ENCODE measurements at regions not wholly inside any gene's neighbourhood (a gene's known extent, or its start where the extent isn't known, plus 50 kb on each side); places are given as distances from the start of the nearest gene placed in this dataset.
A peak's percentile ranks its signal among the peaks of the same experiment; 100 is the strongest.

DNA sequence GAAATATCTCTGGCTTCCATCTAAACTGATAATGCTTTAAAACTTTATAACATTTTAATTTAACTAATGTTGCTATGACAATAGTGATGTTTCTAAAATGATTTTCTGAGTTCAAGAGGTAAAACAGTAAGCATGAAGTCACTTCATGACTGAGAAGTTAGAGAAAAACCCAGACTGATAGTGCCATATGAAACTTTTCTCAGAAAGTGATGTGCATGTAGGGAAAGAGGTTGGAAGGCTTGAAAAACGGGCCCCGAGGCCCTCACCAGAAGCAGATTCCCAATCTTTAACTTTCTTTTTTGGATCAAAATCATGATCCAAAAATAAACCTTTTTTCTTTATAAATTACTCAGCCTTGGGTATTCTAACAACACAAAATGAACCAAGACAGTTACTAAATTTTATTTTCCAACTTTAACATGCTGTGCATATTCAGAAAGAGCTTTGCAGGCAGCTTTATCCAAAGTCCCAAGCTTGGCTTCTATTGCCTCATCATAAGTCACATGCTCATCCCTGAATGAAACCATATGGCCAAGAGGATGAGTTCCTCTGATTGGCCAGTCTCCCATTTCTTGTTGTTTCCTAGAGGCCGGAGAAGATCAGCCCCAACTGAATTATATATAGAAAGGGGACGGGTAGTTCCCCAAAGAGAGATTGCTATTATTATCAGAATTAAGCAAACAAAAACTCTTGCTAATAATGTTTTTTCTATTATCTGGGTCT, 357.6 kb upstream of the SALL1 start:
- DNase-seq (ENCODE audit: low spot score): no peak
- FAIRE-seq: no peak

GRCh38 chr16:51507286-51507685, 356.2 kb upstream of the SALL1 start:
- no peak for DNase-seq (ENCODE audit: low spot score)

DNA sequence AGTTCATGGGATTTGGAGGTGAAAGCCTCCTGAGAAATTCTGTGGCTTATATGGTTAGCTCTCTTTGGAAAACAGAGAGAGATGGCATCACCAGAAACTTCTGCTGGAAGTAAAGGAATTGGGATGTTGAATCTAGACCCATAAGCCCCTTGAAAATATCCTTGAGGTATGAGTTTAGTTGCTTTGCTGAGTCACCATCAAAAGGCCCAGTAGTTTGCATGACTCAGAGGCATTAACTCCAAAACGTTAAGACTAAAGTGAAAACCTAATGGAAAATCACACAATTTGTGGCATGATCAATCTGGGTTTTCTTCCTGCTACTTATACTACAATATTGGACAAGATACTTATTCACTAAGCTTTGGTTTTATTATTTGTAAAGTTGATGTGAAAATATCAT, 349.2 kb upstream of the SALL1 start:
- peak; percentile 34 for DNase-seq (ENCODE audit: low spot score)
- FAIRE-seq: peak; percentile 72

More at GRCh38 chr16:51507286-51507685, 356.2 kb upstream of the SALL1 start:
- FAIRE-seq: no peak

DNA sequence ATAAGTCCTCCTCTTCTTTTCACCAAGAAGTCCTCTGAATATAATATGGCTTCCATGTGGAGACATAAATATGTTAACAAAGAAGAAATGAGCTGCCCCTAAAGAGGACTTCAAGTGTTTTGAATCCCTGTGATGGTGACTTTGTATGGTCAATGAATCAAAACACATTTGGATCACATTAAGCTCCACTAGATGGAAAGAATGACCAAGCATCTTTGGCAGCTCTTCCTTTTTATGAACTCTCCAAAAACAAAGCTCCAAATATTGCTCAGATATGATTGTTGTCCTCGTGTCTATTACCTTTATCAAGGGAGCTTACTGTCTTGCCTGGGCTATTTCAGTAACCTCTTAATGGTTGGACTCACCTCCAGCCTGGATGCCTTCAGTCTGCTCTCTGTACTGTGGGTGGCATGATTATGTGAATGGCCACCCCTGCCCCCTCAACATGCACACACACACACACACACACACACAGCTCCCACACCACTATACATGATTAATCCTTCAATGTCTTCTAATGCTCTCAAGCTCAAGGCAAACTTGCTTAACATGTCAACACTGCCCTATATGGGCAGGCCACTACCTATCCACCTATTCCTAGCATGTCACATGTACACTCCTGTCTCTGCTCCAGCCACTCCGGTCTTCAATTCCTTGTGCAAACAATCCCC, 346.6 kb upstream of the SALL1 start:
- no peak for DNase-seq (ENCODE audit: low spot score)
- FAIRE-seq: no peak

- FAIRE-seq (no peak), DNase-seq (ENCODE audit: low spot score) (no peak)
Measured at GRCh38 chr16:51490866-51491265, 339.8 kb upstream of the SALL1 start.

DNA sequence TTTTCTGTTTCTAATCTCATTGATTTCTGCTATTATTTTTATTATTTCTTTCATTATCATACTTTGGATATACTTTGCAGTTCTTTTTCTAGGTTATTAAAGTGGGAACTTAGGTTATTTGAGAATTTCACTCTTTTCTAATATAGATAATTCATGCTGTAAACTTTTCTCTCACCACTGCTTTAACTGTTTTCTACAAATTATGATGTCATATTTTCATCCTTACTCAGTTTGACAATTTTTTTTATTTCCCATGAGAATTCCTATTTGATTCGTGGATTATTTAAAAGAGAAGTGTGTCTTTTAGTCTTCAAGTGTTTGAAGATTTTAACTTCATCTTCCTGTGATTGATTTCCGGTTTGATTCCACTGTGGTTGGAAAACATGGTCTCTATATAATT, 336.8 kb upstream of the SALL1 start:
- DNase-seq (ENCODE audit: low spot score) (no peak), FAIRE-seq (no peak)

GRCh38 chr16:51474414-51475091, 323.5 kb upstream of the SALL1 start:
- FAIRE-seq: no peak

GRCh38 chr16:51473091-51473490, 322.0 kb upstream of the SALL1 start:
- no peak for DNase-seq (ENCODE audit: low spot score)
- FAIRE-seq: no peak

More at GRCh38 chr16:51474414-51475091, 323.5 kb upstream of the SALL1 start:
- no peak for DNase-seq (ENCODE audit: low spot score)

GRCh38 chr16:51470492-51470891, 319.4 kb upstream of the SALL1 start:
- FAIRE-seq: no peak

GRCh38 chr16:51464996-51465395, 313.9 kb upstream of the SALL1 start:
- DNase-seq (ENCODE audit: low spot score) (peak; percentile 56), FAIRE-seq (no peak)

More at GRCh38 chr16:51470492-51470891, 319.4 kb upstream of the SALL1 start:
- DNase-seq (ENCODE audit: low spot score): no peak

- DNase-seq (ENCODE audit: low spot score) (no peak), FAIRE-seq (no peak)
Measured at GRCh38 chr16:51461255-51461654, 310.2 kb upstream of the SALL1 start.

DNA sequence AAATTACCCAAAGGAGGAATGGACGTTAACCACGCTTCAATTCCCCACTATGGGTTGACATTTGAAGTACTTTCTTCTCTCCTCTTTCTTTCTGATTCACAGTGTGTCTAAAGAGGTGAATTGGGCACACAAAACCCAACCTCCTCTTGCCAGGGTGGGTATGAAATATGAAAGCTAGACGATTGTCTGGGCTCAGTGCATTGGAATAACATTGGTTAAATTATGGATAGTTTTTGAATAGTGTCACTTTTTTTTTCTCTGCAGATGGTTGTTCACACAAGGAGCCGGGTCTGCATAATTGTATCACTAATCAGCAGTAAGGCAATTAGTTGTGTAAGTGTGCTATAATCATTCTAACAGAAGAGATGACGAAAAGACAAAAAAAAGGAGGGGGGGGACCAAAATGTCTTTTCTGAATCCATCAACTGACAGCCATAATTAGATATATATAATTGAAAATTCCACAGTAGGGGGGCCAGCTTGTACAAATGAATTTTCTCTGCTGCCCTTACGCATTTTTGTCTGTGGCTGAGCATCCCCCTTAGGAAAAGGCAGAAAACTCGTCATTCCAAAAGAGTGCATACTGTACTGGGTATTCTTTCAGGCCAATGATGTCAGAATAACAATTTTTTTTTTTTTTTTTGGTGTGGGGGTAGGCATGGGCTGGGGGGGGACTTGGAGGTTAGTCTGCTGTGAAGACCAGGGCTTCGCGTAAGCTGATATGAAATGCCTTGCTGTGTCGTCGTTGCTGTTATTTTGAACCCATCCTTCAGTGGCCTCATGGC, 307.5 kb upstream of the SALL1 start:
- FAIRE-seq (no peak), DNase-seq (ENCODE audit: low spot score) (no peak)

GRCh38 chr16:51457775-51458174, 306.7 kb upstream of the SALL1 start:
- DNase-seq (ENCODE audit: low spot score) (no peak), FAIRE-seq (no peak)

DNA sequence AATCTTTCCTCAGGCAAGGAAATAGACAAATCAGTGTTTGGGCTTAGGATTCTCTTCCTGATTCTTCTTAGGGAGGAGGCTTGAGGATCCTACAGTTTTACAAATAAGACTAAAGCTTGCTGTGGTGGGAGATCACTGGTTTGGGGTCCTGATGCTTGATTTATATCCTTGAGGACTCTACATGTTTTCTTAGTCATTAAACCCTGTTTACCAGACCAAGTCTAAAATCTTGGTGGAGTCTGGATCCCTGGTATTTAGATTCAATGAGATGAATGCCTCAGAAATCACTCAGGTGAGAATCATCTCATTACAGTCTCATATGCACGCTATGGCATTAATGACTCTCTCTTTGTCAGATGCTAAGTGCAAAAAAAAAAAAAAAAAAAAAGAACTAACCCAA, 304.3 kb upstream of the SALL1 start:
- DNase-seq (ENCODE audit: low spot score) (no peak), FAIRE-seq (no peak)

GRCh38 chr16:51453251-51453650, 302.2 kb upstream of the SALL1 start:
- DNase-seq (ENCODE audit: low spot score) (no peak), FAIRE-seq (no peak)

- DNase-seq (ENCODE audit: low spot score): no peak
- FAIRE-seq: no peak
Measured at GRCh38 chr16:51450909-51451308, 299.8 kb upstream of the SALL1 start.

DNA sequence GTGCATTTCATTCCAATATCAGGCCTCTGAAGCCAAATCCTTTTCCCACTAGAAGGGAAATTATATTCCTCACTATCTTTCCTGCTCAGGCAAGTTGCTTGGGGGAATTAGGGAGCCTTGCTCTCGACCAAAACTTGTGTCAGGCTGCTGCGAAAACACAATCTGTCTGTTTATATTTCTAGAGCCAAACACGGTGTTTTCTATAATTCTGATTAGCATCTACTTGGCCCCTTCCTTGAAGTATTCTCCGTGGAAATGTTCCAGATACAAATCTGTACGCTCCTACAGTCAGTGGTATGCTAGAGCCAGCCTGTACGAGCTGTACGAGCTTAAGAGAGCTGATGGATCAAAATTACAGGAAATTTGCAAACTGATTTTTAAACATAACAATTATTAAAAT, 299.3 kb upstream of the SALL1 start:
- no peak for DNase-seq (ENCODE audit: low spot score)
- no peak for FAIRE-seq

GRCh38 chr16:51449441-51449840, 298.4 kb upstream of the SALL1 start:
- FAIRE-seq (no peak), DNase-seq (ENCODE audit: low spot score) (no peak)

DNA sequence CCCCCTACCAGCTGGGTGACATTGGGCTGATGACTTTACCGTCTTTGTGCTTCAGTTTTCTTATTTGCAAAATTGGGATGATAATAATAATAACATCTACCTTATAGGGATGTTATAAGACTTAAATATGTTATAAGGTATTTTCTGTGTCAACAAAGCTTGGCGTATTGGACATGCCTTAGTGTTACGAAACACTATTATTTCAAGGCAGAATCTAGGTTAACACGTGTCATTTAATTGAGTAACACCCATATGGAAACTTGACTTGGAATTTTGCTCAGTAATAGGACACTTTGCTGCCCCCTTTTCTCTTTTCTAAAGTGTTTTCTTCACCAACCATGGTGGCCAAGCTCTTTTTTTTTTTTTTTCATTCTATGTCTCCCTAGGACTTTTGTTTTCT, 294.2 kb upstream of the SALL1 start:
- no peak for FAIRE-seq
- DNase-seq (ENCODE audit: low spot score): no peak

- DNase-seq (ENCODE audit: low spot score) (no peak), FAIRE-seq (no peak)
Measured at GRCh38 chr16:51443934-51444333, 292.9 kb upstream of the SALL1 start.

DNA sequence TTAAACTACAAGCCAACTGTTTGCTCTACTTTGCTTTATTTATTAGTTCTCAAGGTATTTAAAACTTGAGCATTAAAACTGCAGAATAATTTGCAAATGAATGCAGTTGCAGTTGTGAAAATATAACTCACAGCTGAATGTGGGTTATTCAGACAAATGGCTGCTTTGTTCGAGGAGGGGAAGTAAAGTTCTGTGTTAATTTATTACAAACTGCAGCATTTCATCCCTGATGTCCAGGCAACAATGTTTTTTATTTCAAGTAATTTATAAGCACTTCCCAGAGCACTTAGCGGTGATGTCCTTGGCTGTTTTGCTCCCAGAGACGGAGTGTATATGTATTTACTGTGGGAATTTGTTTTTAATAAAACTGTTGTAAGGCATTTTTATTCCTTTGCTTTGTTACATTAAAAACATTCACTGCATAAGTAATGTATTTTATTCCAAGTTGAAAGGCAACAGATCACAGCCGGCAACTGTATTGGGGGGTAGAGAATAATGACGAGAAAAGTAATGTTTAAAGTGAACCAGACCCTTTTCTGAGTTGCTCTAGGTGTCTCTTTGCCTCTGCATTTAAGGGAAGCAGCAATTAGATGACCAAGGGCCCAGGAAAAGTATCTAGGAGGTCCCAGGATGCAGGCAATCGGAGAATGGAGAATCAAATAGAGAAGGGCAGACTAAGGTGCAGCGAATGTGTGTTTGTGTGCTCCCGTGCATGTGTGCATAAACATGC, 291.2 kb upstream of the SALL1 start:
- FAIRE-seq (no peak), DNase-seq (ENCODE audit: low spot score) (no peak)
